NCI-H1105 treated with DMSO at 0.1 percent for 48 hours (cell line): ENCODE measurements at regions not wholly inside any gene's neighbourhood (a gene's known extent, or its start where the extent isn't known, plus 50 kb on each side); places are given as distances from the start of the nearest gene placed in this dataset.
"Not testable (repeated sequence)": the region's sequence is repeated elsewhere in the genome, so short reads cannot be mapped to it uniquely, and the experiment has no call there.

Experiments used
- DNase-seq: peaks from one replicate; lab custom pipeline; 2025; lab: John Stamatoyannopoulos, UW

- no peak for DNase-seq
Measured at GRCh38 chr2:12543076-12543977, 173.4 kb upstream of the TRIB2 start.

GRCh38 chr2:12543978-12544558 is 172.7 kb upstream of the TRIB2 start:
- DNase-seq, result no peak

GRCh38 chr2:12547566-12548170 is 169.1 kb upstream of the TRIB2 start:
- no peak for DNase-seq

- no peak for DNase-seq
Measured at GRCh38 chr2:12548906-12549305, 167.8 kb upstream of the TRIB2 start.

GRCh38 chr2:12549641-12550040 is 167.1 kb upstream of the TRIB2 start:
- no peak for DNase-seq

GRCh38 chr2:12552092-12552491 is 164.6 kb upstream of the TRIB2 start:
- DNase-seq, result no peak

GRCh38 chr2:12554224-12555011 is 162.3 kb upstream of the TRIB2 start:
- DNase-seq, result no peak

- DNase-seq, result no peak
Measured at GRCh38 chr2:12555012-12555645, 161.6 kb upstream of the TRIB2 start.

GRCh38 chr2:12556762-12557161 is 160.0 kb upstream of the TRIB2 start:
- DNase-seq, result no peak

GRCh38 chr2:12557688-12558087 is 159.0 kb upstream of the TRIB2 start:
- no peak for DNase-seq

- DNase-seq, result no peak
Measured at GRCh38 chr2:12558519-12558918, 158.2 kb upstream of the TRIB2 start.

- DNase-seq, result no peak
Measured at GRCh38 chr2:12560618-12561017, 156.1 kb upstream of the TRIB2 start.

GRCh38 chr2:12567411-12567810 is 149.3 kb upstream of the TRIB2 start:
- no peak for DNase-seq

- DNase-seq, result not testable (repeated sequence)
Measured at GRCh38 chr2:12569510-12569909, 147.2 kb upstream of the TRIB2 start.

- not testable (repeated sequence) for DNase-seq
Measured at GRCh38 chr2:12569929-12570328, 146.8 kb upstream of the TRIB2 start.

- DNase-seq, result peak; percentile 35
Measured at GRCh38 chr2:12577091-12577490, 139.6 kb upstream of the TRIB2 start.

- no peak for DNase-seq
Measured at GRCh38 chr2:12577567-12578253, 139.0 kb upstream of the TRIB2 start.

GRCh38 chr2:12579018-12579417 is 137.7 kb upstream of the TRIB2 start:
- DNase-seq, result no peak

- no peak for DNase-seq
Measured at GRCh38 chr2:12584338-12584737, 132.4 kb upstream of the TRIB2 start.

- DNase-seq, result no peak
Measured at GRCh38 chr2:12585784-12586183, 131.0 kb upstream of the TRIB2 start.

- DNase-seq, result no peak
Measured at GRCh38 chr2:12587228-12587627, 129.5 kb upstream of the TRIB2 start.
